Right atrium auricular region (tissue), 2 donors: ENCODE measurements at regions not wholly inside any gene's neighbourhood (a gene's known extent, or its start where the extent isn't known, plus 50 kb on each side); places are given as distances from the start of the nearest gene placed in this dataset.

Experiments used
- DNase-seq: peaks from one replicate; pipeline ENCODE4 v3.0.0-alpha.2; 2019; ENCODE audit warnings: low spot score
- H3K27ac ChIP-seq, 2 donors: fragments of 200-600 bp; sonication (generic); 1 replicate in 1 of 2; 2 replicates in 1 of 2; pipeline ENCODE4 v1.5.1; 2016 to 2019
- H3K27me3 ChIP-seq, 2 donors: fragments of 200-600 bp; sonication (generic); one replicate each; pipeline versions ENCODE4 v1.5.1 to v1.6.0; 2017 to 2019
- H3K36me3 ChIP-seq: fragments of 200-600 bp; sonication (generic); one replicate; pipeline ENCODE4 v1.5.1; 2016
- H3K4me1 ChIP-seq, 2 donors: fragments of 200-600 bp; sonication (generic); one replicate each; pipeline versions ENCODE4 v1.5.1 to v1.6.0; 2017 to 2019
- H3K4me3 ChIP-seq, 2 donors: fragments of 200-600 bp; sonication (generic); 1 replicate in 1 of 2; 2 replicates in 1 of 2; pipeline ENCODE4 v1.5.1; 2017 to 2019; ENCODE audit warnings: mild to moderate bottlenecking in 1 of 2, moderate library complexity in 1 of 2
- H3K9me3 ChIP-seq, 2 donors: fragments of 200-600 bp; sonication (generic); one replicate each; pipeline ENCODE4 v1.5.1; 2019
- CTCF ChIP-seq, 2 donors: fragments of 200-600 bp; sonication (generic); IDR thresholded peaks; one replicate each; pipeline ENCODE4 v1.5.1; 2019; ENCODE audit warnings: antibody characterized with exemption in 2 of 2

- H3K27me3 ChIP-seq = no peaks in the 10 kb centered on the region
- H3K4me3 ChIP-seq = no peak overlapping the region
- no peak for TF ChIP-seq CTCF (IDR thresholded peaks at IDR 0.05)
- H3K27ac ChIP-seq = no peak overlapping the region
- DNase-seq = no peak
- H3K36me3 ChIP-seq = no peaks in the 10 kb centered on the region
- no peaks in the 10 kb centered on the region for H3K4me1 ChIP-seq
- H3K9me3 ChIP-seq = no peaks in the 10 kb centered on the region
Measured at GRCh38 chr4:181477591-181477990, 765.6 kb upstream of the TENM3 start.

GRCh38 chr4:181478656-181479055, 764.5 kb upstream of the TENM3 start:
- Histone ChIP-seq H3K27ac (no peak overlapping the region), H3K27me3 (no peaks in the 10 kb centered on the region), H3K36me3 (no peaks in the 10 kb centered on the region), H3K4me3 (no peak overlapping the region), H3K9me3 (no peaks in the 10 kb centered on the region), H3K4me1 (no peaks in the 10 kb centered on the region)
- no peak for DNase-seq
- TF ChIP-seq CTCF (IDR thresholded peaks at IDR 0.05) = no peak

- no peaks in the 10 kb centered on the region for H3K36me3 ChIP-seq
- TF ChIP-seq CTCF (IDR thresholded peaks at IDR 0.05) = no peak
- H3K27ac ChIP-seq = no peak overlapping the region
- H3K4me3 ChIP-seq = no peak overlapping the region
- DNase-seq = no peak
- no peaks in the 10 kb centered on the region for H3K9me3 ChIP-seq
- no peaks in the 10 kb centered on the region for H3K27me3 ChIP-seq
- H3K4me1 ChIP-seq = no peaks in the 10 kb centered on the region
Measured at GRCh38 chr4:181479141-181479540, 764.1 kb upstream of the TENM3 start.

GRCh38 chr4:181484396-181484795, 758.8 kb upstream of the TENM3 start:
- Histone ChIP-seq H3K27ac (no peak overlapping the region), H3K9me3 (no peaks in the 10 kb centered on the region), H3K36me3 (no peaks in the 10 kb centered on the region), H3K4me3 (no peak overlapping the region), H3K4me1 (no peaks in the 10 kb centered on the region), H3K27me3 (no peaks in the 10 kb centered on the region)
- no peak for TF ChIP-seq CTCF (IDR thresholded peaks at IDR 0.05)
- DNase-seq = no peak

GRCh38 chr4:181488926-181489325, 754.3 kb upstream of the TENM3 start:
- no peaks in the 10 kb centered on the region for H3K27me3 ChIP-seq
- no peak for TF ChIP-seq CTCF (IDR thresholded peaks at IDR 0.05)
- no peaks in the 10 kb centered on the region for H3K4me1 ChIP-seq
- H3K27ac ChIP-seq = no peak overlapping the region
- H3K9me3 ChIP-seq = no peaks in the 10 kb centered on the region
- H3K36me3 ChIP-seq = no peaks in the 10 kb centered on the region
- DNase-seq = no peak
- H3K4me3 ChIP-seq = no peak overlapping the region

GRCh38 chr4:181498148-181498547, 745.1 kb upstream of the TENM3 start:
- Histone ChIP-seq H3K9me3 (no peaks in the 10 kb centered on the region), H3K4me3 (no peak overlapping the region), H3K4me1 (no peaks in the 10 kb centered on the region), H3K27me3 (no peaks in the 10 kb centered on the region), H3K36me3 (no peaks in the 10 kb centered on the region), H3K27ac (no peak overlapping the region)
- no peak for DNase-seq
- no peak for TF ChIP-seq CTCF (IDR thresholded peaks at IDR 0.05)
